CD4-positive, alpha-beta T cell (primary cell): ENCODE measurements at regions not wholly inside any gene's neighbourhood (a gene's known extent, or its start where the extent isn't known, plus 50 kb on each side); places are given as distances from the start of the nearest gene placed in this dataset.

ENCODE experiments used
- ATAC-seq: fragments of 200-7000 bp; cut with Tn5 transposase; one replicate; pipeline ENCODE4 v1.10.0; 2022; ENCODE audit warnings: mild to moderate bottlenecking; ENCODE audit not compliant: poor library complexity
- CTCF ChIA-PET: fragments of 350-600 bp; sonication (Branson Sonifier 250); formaldehyde crosslinking; loops from one replicate; lab custom pipeline; 2021; ENCODE audit warnings: antibody characterized with exemption, inconsistent platforms; lab: Charles Lee
- POLR2A ChIA-PET: fragments of 350-600 bp; sonication (Branson Sonifier 250); formaldehyde crosslinking; loops from one replicate; lab custom pipeline; 2021; ENCODE audit warnings: antibody characterized with exemption, inconsistent platforms; lab: Charles Lee
- DNase-seq, 14 experiments: peaks; one replicate each; pipeline ENCODE4 v3.0.0-alpha.2; 2013 to 2020; ENCODE audit warnings: mixed read lengths in 2 of 14
- H3K27ac ChIP-seq, 2 donors: one replicate each; pipeline versions ENCODE4 v1.5.1 to v1.7.0; 2013; ENCODE audit warnings: low read length in 2 of 2, low read depth in 1 of 2, mild to moderate bottlenecking in 1 of 2
- H3K27me3 ChIP-seq, 2 experiments: 1 replicate in 1 of 2; 2 replicates in 1 of 2; pipeline versions ENCODE4 v1.6.1 to v1.7.0; 2013; ENCODE audit warnings: low read length in 2 of 2, control low read depth in 1 of 2, mild to moderate bottlenecking in 1 of 2, moderate library complexity in 1 of 2; ENCODE audit not compliant: insufficient read depth in 2 of 2, control insufficient read depth in 1 of 2
- H3K36me3 ChIP-seq: one replicate; pipeline ENCODE4 v1.6.1; 2013; ENCODE audit warnings: low read length, control low read depth; ENCODE audit not compliant: insufficient read depth
- H3K4me1 ChIP-seq: one replicate; pipeline ENCODE4 v1.6.1; 2013; ENCODE audit warnings: low read length, control low read depth; ENCODE audit not compliant: insufficient read depth
- H3K4me3 ChIP-seq: one replicate; pipeline ENCODE4 v1.5.1; 2013; ENCODE audit warnings: mild to moderate bottlenecking, low read length, moderate library complexity
- H3K9me3 ChIP-seq, 2 experiments: 1 replicate in 1 of 2; 2 replicates in 1 of 2; pipeline versions ENCODE4 v1.6.1 to v1.7.0; 2013; ENCODE audit warnings: low read length in 2 of 2, mild to moderate bottlenecking in 2 of 2, control low read depth in 1 of 2, moderate library complexity in 1 of 2; ENCODE audit not compliant: control insufficient read depth in 1 of 2, insufficient read depth in 1 of 2
- H3K27ac Mint-ChIP-seq: one replicate; pipeline ENCODE4 v1.8.0; 2020; ENCODE audit warnings: mixed read lengths
- H3K27me3 Mint-ChIP-seq: one replicate; pipeline ENCODE4 v1.8.0; 2021; ENCODE audit warnings: mixed read lengths
- H3K36me3 Mint-ChIP-seq: one replicate; pipeline ENCODE4 v1.8.0; 2021; ENCODE audit warnings: low read depth, mixed read lengths
- H3K4me1 Mint-ChIP-seq: one replicate; pipeline ENCODE4 v1.8.0; 2021; ENCODE audit warnings: low read depth, mixed read lengths
- H3K4me3 Mint-ChIP-seq: one replicate; pipeline ENCODE4 v1.8.0; 2020; ENCODE audit warnings: mild to moderate bottlenecking, mixed read lengths
- H3K9me3 Mint-ChIP-seq: one replicate; pipeline ENCODE4 v1.8.0; 2020; ENCODE audit warnings: mixed read lengths
- CTCF ChIP-seq: fragments of 200-600 bp; IDR thresholded peaks from one replicate; pipeline ENCODE4 v1.8.0; 2022; ENCODE audit warnings: antibody characterized with exemption, mild to moderate bottlenecking
- intact Hi-C, 2 experiments: fragments of 100-400 bp; cut with DNase I in 1 of 2; cut with micrococcal nuclease in 1 of 2; formaldehyde crosslinking; loops; one replicate each; pipeline versions ENCODE4 v1.15.1 to v1.9.0; 2023 to 2025; cut with DNase I, micrococcal nuclease

GRCh38 chr9:87089929-87090328 lies 142.6 kb upstream of the GAS1 start:
- intact Hi-C loops = no loop called here
- Mint-ChIP-seq H3K36me3 (no peaks in the 10 kb centered on the region), H3K9me3 (no peaks in the 10 kb centered on the region), H3K27ac (no peak overlapping the region), H3K4me1 (no peaks in the 10 kb centered on the region), H3K27me3 (peaks cover 4% of the 10 kb centered on the region), H3K4me3 (no peak overlapping the region)
- Histone ChIP-seq H3K4me3 (no peak overlapping the region), H3K36me3 (no peaks in the 10 kb centered on the region), H3K9me3 (peaks cover 0 to 8% of the 10 kb centered on the region in 2 experiments), H3K4me1 (no peaks in the 10 kb centered on the region), H3K27me3 (no peaks in the 10 kb centered on the region), H3K27ac (no peak overlapping the region)
- ChIA-PET POLR2A (no interaction called here), CTCF (no interaction called here)
- ATAC-seq (no peak), DNase-seq (no peak)
- TF ChIP-seq CTCF = no peak

GRCh38 chr9:87093777-87094176 lies 146.5 kb upstream of the GAS1 start:
- DNase-seq = no peak
- no peaks in the 10 kb centered on the region for H3K9me3 ChIP-seq
- no peaks in the 10 kb centered on the region for H3K36me3 ChIP-seq
- no peak for TF ChIP-seq CTCF
- intact Hi-C loops = no loop called here
- Mint-ChIP-seq H3K4me1 (no peaks in the 10 kb centered on the region), H3K9me3 (no peaks in the 10 kb centered on the region), H3K27me3 (peaks cover 7% of the 10 kb centered on the region), H3K27ac (no peak overlapping the region), H3K4me3 (no peak overlapping the region), H3K36me3 (no peaks in the 10 kb centered on the region)
- CTCF ChIA-PET = no interaction called here
- POLR2A ChIA-PET = no interaction called here
- H3K4me1 ChIP-seq = no peaks in the 10 kb centered on the region
- no peaks in the 10 kb centered on the region for H3K27me3 ChIP-seq
- ATAC-seq = no peak
- no peak overlapping the region for H3K27ac ChIP-seq
- H3K4me3 ChIP-seq = no peak overlapping the region

- Histone ChIP-seq H3K9me3 (no peaks in the 10 kb centered on the region), H3K27ac (no peak overlapping the region), H3K36me3 (no peaks in the 10 kb centered on the region), H3K4me3 (no peak overlapping the region), H3K4me1 (no peaks in the 10 kb centered on the region), H3K27me3 (no peaks in the 10 kb centered on the region)
- Mint-ChIP-seq H3K36me3 (no peaks in the 10 kb centered on the region), H3K9me3 (no peaks in the 10 kb centered on the region), H3K4me1 (no peaks in the 10 kb centered on the region), H3K27ac (no peak overlapping the region), H3K27me3 (peaks cover 10% of the 10 kb centered on the region), H3K4me3 (no peak overlapping the region)
- DNase-seq (no peak), ATAC-seq (no peak)
- ChIA-PET POLR2A (no interaction called here), CTCF (no interaction called here)
- intact Hi-C loops = no loop called here
- no peak for TF ChIP-seq CTCF
Measured at GRCh38 chr9:87095951-87096350, 148.6 kb upstream of the GAS1 start.
